AG20443 (cell line): ENCODE measurements at regions not wholly inside any gene's neighbourhood (a gene's known extent, or its start where the extent isn't known, plus 50 kb on each side); places are given as distances from the start of the nearest gene placed in this dataset.

Experiments used
- DNase-seq: peaks from one replicate; pipeline ENCODE4 v3.0.0; 2012; ENCODE audit warnings: low spot score, mixed read lengths

- DNase-seq = no peak
Observed at GRCh38 chr2:172658945-172659344, 76.7 kb upstream of the RAPGEF4 start.

GRCh38 chr2:172662099-172662498 lies 73.5 kb upstream of the RAPGEF4 start:
- no peak for DNase-seq

GRCh38 chr2:172664766-172665165 lies 70.9 kb upstream of the RAPGEF4 start:
- DNase-seq = peak; percentile 21

GRCh38 chr2:172667581-172668325 lies 67.9 kb upstream of the RAPGEF4 start:
- peak; percentile 62 for DNase-seq

GRCh38 chr2:172671501-172671900 lies 64.1 kb upstream of the RAPGEF4 start:
- no peak for DNase-seq

GRCh38 chr2:172672114-172672513 lies 63.5 kb upstream of the RAPGEF4 start:
- no peak for DNase-seq

GRCh38 chr2:172673056-172673683 lies 62.5 kb upstream of the RAPGEF4 start:
- DNase-seq = no peak

GRCh38 chr2:172674034-172674967 lies 61.3 kb upstream of the RAPGEF4 start:
- DNase-seq = peak; percentile 57

- DNase-seq = no peak
Observed at GRCh38 chr2:172674968-172675303, 60.7 kb upstream of the RAPGEF4 start.

- no peak for DNase-seq
Observed at GRCh38 chr2:172677363-172677762, 58.3 kb upstream of the RAPGEF4 start.

- DNase-seq = no peak
Observed at GRCh38 chr2:172680436-172681068, 55.1 kb upstream of the RAPGEF4 start.

GRCh38 chr2:172685467-172685866 lies 50.2 kb upstream of the RAPGEF4 start:
- DNase-seq = no peak
